HepG2 (cell line): ENCODE measurements at regions not wholly inside any gene's neighbourhood (a gene's known extent, or its start where the extent isn't known, plus 50 kb on each side); places are given as distances from the start of the nearest gene placed in this dataset.
A peak's percentile ranks its signal among the peaks of the same experiment; 100 is the strongest.

Source experiments
- ATAC-seq: fragments of 200-7000 bp; cut with Tn5 transposase; 3 replicates; pipeline ENCODE4 v1.9.1; 2020; ENCODE audit warnings: mild to moderate bottlenecking, moderate library complexity
- BruUV-seq: library from RNA; stranded (reverse); fragments of 400-500 nt; replicated peaks from 2 replicates; lab custom pipeline; 2021; lab: Mats Ljungman, UMichigan
- CTCF ChIA-PET: fragments of 300-600 bp; formaldehyde crosslinking; extraction: SDS; loops from one replicate; lab custom pipeline; 2021; ENCODE audit warnings: low total read pairs, inconsistent platforms, low intra/inter-chr PET ratio; lab: Yijun Ruan, JAX
- POLR2A ChIA-PET: fragments of 350-600 bp; sonication (Branson Sonifier 250); formaldehyde crosslinking; loops from one replicate; lab custom pipeline; 2020; ENCODE audit warnings: antibody characterized with exemption, inconsistent platforms; lab: Yijun Ruan, JAX
- DNase-seq: peaks from one replicate; pipeline ENCODE4 v3.0.0-alpha.2; 2015; ENCODE audit warnings: low spot score
- FAIRE-seq: peaks from 3 replicates; lab custom pipeline; 2011; peaks lifted over from hg19 to GRCh38; lab: Jason Lieb, UNC
- H2AFZ ChIP-seq: one replicate; pipeline ENCODE4 v1.6.1; 2011; ENCODE audit warnings: low read length, inconsistent platforms
- H3K27ac ChIP-seq: fragments of 300-600 bp; 3 replicates; pipeline ENCODE4 v1.8.0; 2011; ENCODE audit warnings: mixed run types, mild to moderate bottlenecking, mixed read lengths, low read length, inconsistent platforms; ENCODE audit not compliant: insufficient read depth; ENCODE audit errors: extremely low read length
- H3K27me3 ChIP-seq, 2 experiments: fragments of 200-600 bp in 1 of 2; 2 replicates in 1 of 2; 3 replicates in 1 of 2; pipeline versions ENCODE4 v1.6.0 to v1.8.0; 2011; ENCODE audit warnings: low read length in 2 of 2, mild to moderate bottlenecking in 2 of 2, moderate library complexity in 2 of 2, inconsistent platforms in 1 of 2; ENCODE audit not compliant: insufficient read depth in 2 of 2, control insufficient read depth in 1 of 2
- H3K36me3 ChIP-seq, 2 experiments: fragments of 200-600 bp in 1 of 2; replicated peaks in 1 of 2; 2 replicates in 1 of 2; 3 replicates in 1 of 2; pipeline versions ENCODE4 v1.5.1 to v1.8.0; 2011; ENCODE audit warnings: low read length in 2 of 2, inconsistent platforms in 1 of 2; ENCODE audit not compliant: insufficient read depth in 2 of 2, control insufficient read depth in 1 of 2
- H3K4me1 ChIP-seq: 2 replicates; pipeline ENCODE4 v1.5.1; 2012; ENCODE audit warnings: low read length, inconsistent platforms; ENCODE audit not compliant: insufficient read depth
- H3K4me2 ChIP-seq: 2 replicates; pipeline ENCODE4 v1.6.0; 2011; ENCODE audit warnings: low read depth, low read length, inconsistent platforms
- H3K4me3 ChIP-seq, 3 experiments: fragments of 200-600 bp in 1 of 3; sonication (generic), shearing (Covaris generic) in 1 of 3; replicated peaks in 1 of 3; 2 replicates each; pipeline ENCODE4 v1.5.1; 2011 to 2016; ENCODE audit warnings: low read length in 3 of 3, inconsistent platforms in 2 of 3, low read depth in 2 of 3, mild to moderate bottlenecking in 2 of 3, control low read depth in 1 of 3, mixed read lengths in 1 of 3; ENCODE audit not compliant: insufficient read depth in 1 of 3
- H3K79me2 ChIP-seq: one replicate; pipeline ENCODE4 v1.6.1; 2011; ENCODE audit warnings: low read length, inconsistent platforms; ENCODE audit not compliant: insufficient read depth
- H3K9ac ChIP-seq: 2 replicates; pipeline ENCODE4 v1.6.0; 2011; ENCODE audit warnings: mild to moderate bottlenecking, low read depth, low read length, inconsistent platforms; ENCODE audit not compliant: insufficient read depth
- H3K9me3 ChIP-seq: 2 replicates; pipeline ENCODE4 v1.5.1; 2012; ENCODE audit warnings: mild to moderate bottlenecking, low read length
- H4K20me1 ChIP-seq: 2 replicates; pipeline ENCODE4 v1.6.0; 2011; ENCODE audit warnings: inconsistent platforms, mild to moderate bottlenecking, low read length, moderate library complexity; ENCODE audit not compliant: insufficient read depth
- CEBPG ChIP-seq: IDR thresholded peaks from 2 replicates; pipeline ENCODE4 v1.6.1; 2016
- GLI4 ChIP-seq: sonication (generic); formaldehyde crosslinking; IDR thresholded peaks from 2 replicates; pipeline ENCODE4 v1.5.1; 2020; ENCODE audit warnings: missing genetic modification reagents, mild to moderate bottlenecking, moderate library complexity, borderline replicate concordance
- MIXL1 ChIP-seq: IDR thresholded peaks from 2 replicates; pipeline ENCODE4 v1.6.1; 2016
- NR1H2 ChIP-seq: sonication (generic); formaldehyde crosslinking; IDR thresholded peaks from 2 replicates; pipeline ENCODE4 v1.8.1; 2022; ENCODE audit warnings: low read depth, missing genetic modification reagents, borderline replicate concordance
- NR2F1 ChIP-seq, 2 experiments: fragments of 450-650 bp in 1 of 2; formaldehyde crosslinking in 1 of 2; IDR thresholded peaks; 2 replicates each; pipeline versions ENCODE4 v1.5.0 to v1.6.1; 2016 to 2020; ENCODE audit warnings: mild to moderate bottlenecking in 1 of 2, missing compliant biosample characterization in 1 of 2, missing genetic modification reagents in 1 of 2, moderate library complexity in 1 of 2
- PCBP2 ChIP-seq: fragments of 200-400 bp; formaldehyde crosslinking; optimal IDR thresholded peaks from 2 replicates; pipeline ENCODE3; 2018; ENCODE audit warnings: low read length, low read depth; ENCODE audit not compliant: poor library complexity, severe bottlenecking
- PRDM4 ChIP-seq: sonication (generic); formaldehyde crosslinking; IDR thresholded peaks from 2 replicates; pipeline ENCODE4 v1.9.0; 2021; ENCODE audit warnings: missing genetic modification reagents, borderline replicate concordance
- PRPF4 ChIP-seq: fragments of 200-400 bp; formaldehyde crosslinking; IDR thresholded peaks from 2 replicates; pipeline ENCODE4 v1.6.1; 2016; ENCODE audit warnings: low read length, low read depth; ENCODE audit not compliant: poor library complexity, severe bottlenecking
- REPIN1 ChIP-seq: sonication (generic); formaldehyde crosslinking; IDR thresholded peaks from 2 replicates; pipeline ENCODE4 v1.8.0; 2022; ENCODE audit warnings: missing genetic modification reagents, low read depth, mild to moderate bottlenecking, borderline replicate concordance
- SMARCE1 ChIP-seq: fragments of 450-650 bp; IDR thresholded peaks from 2 replicates; pipeline ENCODE4 v1.6.1; 2017; ENCODE audit warnings: borderline replicate concordance
- SMC3 ChIP-seq: IDR thresholded peaks from 2 replicates; pipeline ENCODE4 v1.6.1; 2011; ENCODE audit warnings: low read length, improper control_type of control experiment
- STAG1 ChIP-seq: sonication (generic); formaldehyde crosslinking; IDR thresholded peaks from 2 replicates; pipeline ENCODE4 v1.4.0; 2020; ENCODE audit warnings: missing genetic modification reagents
- TEAD3 ChIP-seq: optimal IDR thresholded peaks from 2 replicates; pipeline ENCODE3; 2016; ENCODE audit warnings: borderline replicate concordance
- TFE3 ChIP-seq: IDR thresholded peaks from 2 replicates; pipeline ENCODE4 v1.6.1; 2016
- U2AF2 ChIP-seq: fragments of 200-400 bp; formaldehyde crosslinking; IDR thresholded peaks from 2 replicates; pipeline ENCODE4 v1.6.1; 2017; ENCODE audit warnings: low read depth, mild to moderate bottlenecking, low read length
- ZNF558 ChIP-seq: sonication (generic); formaldehyde crosslinking; IDR thresholded peaks from 2 replicates; pipeline ENCODE4 v1.9.0; 2022; ENCODE audit warnings: mild to moderate bottlenecking, missing genetic modification reagents, borderline replicate concordance
- ZNF563 ChIP-seq: sonication (generic); formaldehyde crosslinking; IDR thresholded peaks from 2 replicates; pipeline ENCODE4 v1.8.0; 2022; ENCODE audit warnings: mild to moderate bottlenecking, moderate library complexity, missing genetic modification reagents
- ZNF580 ChIP-seq: IDR thresholded peaks from 2 replicates; pipeline ENCODE4 v1.6.1; 2016; ENCODE audit warnings: low read depth, borderline replicate concordance
- ZNF747 ChIP-seq: sonication (generic); formaldehyde crosslinking; IDR thresholded peaks from 2 replicates; pipeline ENCODE4 v1.8.1; 2023; ENCODE audit warnings: missing genetic modification reagents, mild to moderate bottlenecking, borderline replicate concordance
- ZNF788 ChIP-seq: sonication (generic); formaldehyde crosslinking; IDR thresholded peaks from 2 replicates; pipeline ENCODE4 v1.5.0; 2020; ENCODE audit warnings: mild to moderate bottlenecking, missing genetic modification reagents, borderline replicate concordance
- WGBS: methylation state at CpG from one replicate; pipeline ENCODE4 v1.1.6; 2017; ENCODE audit warnings: low lambda C conversion rate; 5-methylcytosine and 5-hydroxymethylcytosine counted together
- in situ Hi-C: cut with HindIII; loops from 2 replicates; pipeline ENCODE4 v1.10.0; 2017; ENCODE audit warnings: low pct_unique_long_range_greater_than_20kb; ENCODE audit not compliant: extremely low pct_ligation_motif_present
- intact Hi-C: fragments of 100-400 bp; cut with micrococcal nuclease; formaldehyde crosslinking; loops from one replicate; pipeline ENCODE4 v1.10.0; 2022; ENCODE audit not compliant: unreplicated experiment
- TF ChIP-seq, protein P1 (sequence below): fragments of 450-650 bp; IDR thresholded peaks from 2 replicates; pipeline ENCODE4 v1.6.1; 2017

DNA sequence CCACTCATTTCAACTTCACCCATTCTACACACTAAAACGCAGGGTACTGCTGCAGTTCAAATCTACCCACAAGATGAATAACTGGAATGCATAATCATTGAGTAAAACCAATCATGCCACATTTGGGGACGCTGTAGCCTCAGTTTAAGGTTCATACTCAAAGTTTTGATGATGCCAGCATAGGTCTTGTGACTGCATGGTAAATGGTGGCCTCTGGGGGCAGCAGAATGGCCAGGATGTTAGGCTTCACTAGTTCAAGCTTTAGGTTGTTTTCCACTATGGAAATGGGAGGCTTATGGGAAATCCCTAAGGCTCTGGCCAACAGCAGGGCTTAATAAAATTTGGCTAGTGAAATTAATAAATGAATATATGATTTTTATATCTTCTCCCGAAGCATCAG lies 104.3 kb upstream of the TSC22D2 start:
- DNase-seq, result peak; percentile 20
- in situ Hi-C loops (no loop called here), intact Hi-C loops (loop anchor here (5.0 kb wide), 1 partner anchor 194 kb away; no protein-coding TSS in a partner anchor)
- ChIA-PET POLR2A (no interaction called here), CTCF (no interaction called here)
- Histone ChIP-seq H3K36me3 (no peaks in the 10 kb centered on the region), H3K27ac (no peak overlapping the region), H3K79me2 (no peaks in the 10 kb centered on the region), H3K9me3 (no peaks in the 10 kb centered on the region), H3K4me2 (no peak overlapping the region), H4K20me1 (no peaks in the 10 kb centered on the region), H3K27me3 (peaks cover 0 to 5% of the 10 kb centered on the region in 2 experiments; a peak in 1 of 5 replicates), H3K9ac (no peak overlapping the region), H2AFZ (no peak overlapping the region), H3K4me3 (no peak overlapping the region), H3K4me1 (no peaks in the 10 kb centered on the region)
- peak; percentile 88 for ATAC-seq
- 4% methylated on average over 3 of the region's 3 CpGs for WGBS
- BruUV-seq, result no TSS peak
- peak; percentile 64 for FAIRE-seq
- TF ChIP-seq CEBPG (CRISPR knock-in tag), result no peak
- TF ChIP-seq ZNF788 (CRISPR knock-in tag), result no peak
- TF ChIP-seq NR1H2 (CRISPR knock-in tag), result no peak
- TF ChIP-seq PCBP2, result no peak
- TF ChIP-seq ZNF558 (CRISPR knock-in tag), result no peak
- no peak for TF ChIP-seq ZNF580 (CRISPR knock-in tag)
- TF ChIP-seq NR2F1 (CRISPR knock-in tag; IDR thresholded peaks at IDR 0.05), result no peak
- TF ChIP-seq, protein P1, sequence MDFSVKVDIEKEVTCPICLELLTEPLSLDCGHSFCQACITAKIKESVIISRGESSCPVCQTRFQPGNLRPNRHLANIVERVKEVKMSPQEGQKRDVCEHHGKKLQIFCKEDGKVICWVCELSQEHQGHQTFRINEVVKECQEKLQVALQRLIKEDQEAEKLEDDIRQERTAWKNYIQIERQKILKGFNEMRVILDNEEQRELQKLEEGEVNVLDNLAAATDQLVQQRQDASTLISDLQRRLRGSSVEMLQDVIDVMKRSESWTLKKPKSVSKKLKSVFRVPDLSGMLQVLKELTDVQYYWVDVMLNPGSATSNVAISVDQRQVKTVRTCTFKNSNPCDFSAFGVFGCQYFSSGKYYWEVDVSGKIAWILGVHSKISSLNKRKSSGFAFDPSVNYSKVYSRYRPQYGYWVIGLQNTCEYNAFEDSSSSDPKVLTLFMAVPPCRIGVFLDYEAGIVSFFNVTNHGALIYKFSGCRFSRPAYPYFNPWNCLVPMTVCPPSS, result no peak
- peak; percentile 56; the same call in 1 of the 2 replicates for TF ChIP-seq TFE3 (CRISPR knock-in tag)
- no peak for TF ChIP-seq SMARCE1
- TF ChIP-seq STAG1, result peak; percentile 73
- TF ChIP-seq ZNF563, result no peak
- no peak for TF ChIP-seq PRDM4 (CRISPR knock-in tag)
- TF ChIP-seq TEAD3, result peak; percentile 21
- TF ChIP-seq U2AF2, result no peak
- no peak for TF ChIP-seq ZNF747 (CRISPR knock-in tag)
- TF ChIP-seq SMC3, result peak; percentile 13; the same call in 1 of the 2 replicates
- no peak for TF ChIP-seq REPIN1
- no peak for TF ChIP-seq PRPF4
- TF ChIP-seq GLI4 (CRISPR knock-in tag), result no peak
- no peak for TF ChIP-seq MIXL1 (CRISPR knock-in tag)
